RPMI8226 (cell line): ENCODE measurements at regions not wholly inside any gene's neighbourhood (a gene's known extent, or its start where the extent isn't known, plus 50 kb on each side); places are given as distances from the start of the nearest gene placed in this dataset.
A peak's percentile ranks its signal among the peaks of the same experiment; 100 is the strongest.
"Not testable (repeated sequence)": the region's sequence is repeated elsewhere in the genome, so short reads cannot be mapped to it uniquely, and the experiment has no call there.

Experiments used
- DNase-seq: peaks from one replicate; pipeline ENCODE4 v3.0.0-alpha.2; 2015

GRCh38 chrX:115912372-115912897 lies 258.1 kb upstream of the AGTR2 start:
- peak; percentile 30 for DNase-seq

GRCh38 chrX:115913575-115913974 lies 257.0 kb upstream of the AGTR2 start:
- no peak for DNase-seq

GRCh38 chrX:115915625-115916024 lies 254.9 kb upstream of the AGTR2 start:
- not testable (repeated sequence) for DNase-seq

DNA sequence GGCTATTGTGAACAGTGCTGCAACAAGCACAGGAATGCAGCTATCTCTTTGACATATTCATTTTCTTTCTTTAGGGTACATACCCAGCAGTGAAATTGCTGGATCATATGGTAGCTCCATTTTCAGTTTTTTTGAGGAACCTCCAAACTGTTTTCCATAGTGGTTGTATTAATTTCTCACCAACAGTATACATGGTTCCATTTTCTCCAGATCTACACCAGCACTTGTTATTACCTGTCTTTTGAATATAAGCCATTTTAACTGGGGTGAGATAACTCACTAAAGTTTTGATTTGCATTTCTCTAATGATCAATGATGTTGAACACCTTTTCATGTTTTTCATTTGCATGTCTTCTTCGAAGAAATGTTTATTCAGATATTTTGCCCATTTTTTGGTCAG lies 241.1 kb upstream of the AGTR2 start:
- no peak for DNase-seq

DNA sequence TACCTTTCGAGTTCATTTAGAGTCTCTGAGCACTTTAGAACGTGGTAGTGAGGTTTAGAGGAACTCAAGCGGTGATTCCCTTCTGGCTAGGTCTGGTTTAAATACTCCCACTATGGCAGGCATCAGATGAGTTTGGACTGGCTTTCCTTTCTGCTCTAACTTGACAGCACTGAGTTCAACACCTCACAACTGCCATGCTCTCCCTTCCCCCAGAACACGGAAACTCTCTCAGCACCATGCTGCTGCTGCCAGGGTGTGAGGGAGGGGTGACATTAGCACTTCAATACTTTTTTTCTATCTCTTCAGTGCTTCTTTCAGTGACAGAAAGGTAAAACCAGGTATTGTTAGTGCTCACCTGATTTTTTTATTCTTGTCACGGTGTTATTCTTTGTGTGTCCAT lies 234.5 kb upstream of the AGTR2 start:
- no peak for DNase-seq

DNA sequence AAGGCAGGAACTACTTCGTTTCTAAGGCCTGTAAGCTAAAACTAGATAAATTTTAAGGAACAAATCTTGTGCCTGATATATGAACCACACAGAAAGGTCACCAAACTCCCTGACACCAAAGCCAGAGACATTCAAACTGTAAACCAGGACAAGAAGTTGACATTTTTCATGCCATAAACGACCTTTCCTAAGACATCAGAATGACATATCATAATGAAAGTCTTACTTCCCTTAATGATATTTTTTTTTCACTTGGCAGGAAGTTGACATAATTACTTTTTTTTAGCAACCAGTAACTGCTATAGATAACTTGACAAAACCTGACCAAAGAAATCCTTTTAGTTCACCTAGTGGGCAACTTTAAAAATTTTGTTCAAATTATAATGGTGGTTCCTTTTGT lies 231.5 kb upstream of the AGTR2 start:
- DNase-seq, result no peak

GRCh38 chrX:115939636-115940160 lies 230.8 kb upstream of the AGTR2 start:
- no peak for DNase-seq

DNA sequence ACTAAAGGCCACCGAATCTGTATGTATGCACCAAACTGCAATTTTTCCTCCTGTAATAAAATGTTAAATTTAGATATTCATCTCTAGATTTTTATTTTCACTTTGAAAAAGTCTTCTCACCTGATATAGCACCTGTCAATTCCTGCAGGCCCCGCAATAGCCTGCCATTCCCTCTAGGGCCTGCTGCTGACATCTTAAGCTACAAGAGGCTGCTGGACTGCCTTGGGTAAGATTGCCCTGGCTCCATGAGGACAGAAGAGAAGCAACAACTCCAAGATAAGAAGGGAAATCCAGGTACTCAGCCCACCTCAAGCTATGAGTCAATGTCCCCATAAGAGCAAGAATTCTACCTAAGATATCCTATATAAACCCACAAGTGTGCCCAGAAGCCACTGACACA lies 230.2 kb upstream of the AGTR2 start:
- peak; percentile 43 for DNase-seq

DNA sequence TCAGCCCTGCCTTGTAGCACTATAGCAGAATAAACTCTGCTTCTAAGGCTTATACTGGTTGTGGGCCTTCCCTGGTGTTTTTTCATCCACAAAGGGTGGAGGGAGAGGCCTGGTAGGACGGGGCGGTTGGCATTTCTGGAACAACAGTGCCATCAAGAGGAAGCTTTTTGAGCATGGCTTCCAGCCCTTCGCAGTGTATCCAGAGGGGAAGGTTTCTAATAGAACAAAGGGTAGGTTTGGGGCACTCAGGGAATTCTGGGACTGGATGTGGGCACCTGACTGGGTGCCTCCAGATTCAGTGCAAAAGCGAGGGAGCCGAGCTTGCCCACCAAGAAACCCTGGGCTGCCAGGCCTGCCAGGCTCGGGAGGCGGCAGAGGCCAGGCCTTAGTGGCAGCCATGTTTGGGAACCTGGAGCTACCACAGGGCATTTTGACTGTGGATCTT lies 229.6 kb upstream of the AGTR2 start:
- DNase-seq, result peak; percentile 91

- no peak for DNase-seq
These were observed 229.2 kb upstream of the AGTR2 start for GRCh38 chrX:115941388-115941787.

GRCh38 chrX:115946059-115946458 lies 224.5 kb upstream of the AGTR2 start:
- DNase-seq, result no peak

GRCh38 chrX:115948018-115948923 lies 222.3 kb upstream of the AGTR2 start:
- DNase-seq, result peak; percentile 48

GRCh38 chrX:115949900-115950822 lies 220.4 kb upstream of the AGTR2 start:
- peak; percentile 51 for DNase-seq

DNA sequence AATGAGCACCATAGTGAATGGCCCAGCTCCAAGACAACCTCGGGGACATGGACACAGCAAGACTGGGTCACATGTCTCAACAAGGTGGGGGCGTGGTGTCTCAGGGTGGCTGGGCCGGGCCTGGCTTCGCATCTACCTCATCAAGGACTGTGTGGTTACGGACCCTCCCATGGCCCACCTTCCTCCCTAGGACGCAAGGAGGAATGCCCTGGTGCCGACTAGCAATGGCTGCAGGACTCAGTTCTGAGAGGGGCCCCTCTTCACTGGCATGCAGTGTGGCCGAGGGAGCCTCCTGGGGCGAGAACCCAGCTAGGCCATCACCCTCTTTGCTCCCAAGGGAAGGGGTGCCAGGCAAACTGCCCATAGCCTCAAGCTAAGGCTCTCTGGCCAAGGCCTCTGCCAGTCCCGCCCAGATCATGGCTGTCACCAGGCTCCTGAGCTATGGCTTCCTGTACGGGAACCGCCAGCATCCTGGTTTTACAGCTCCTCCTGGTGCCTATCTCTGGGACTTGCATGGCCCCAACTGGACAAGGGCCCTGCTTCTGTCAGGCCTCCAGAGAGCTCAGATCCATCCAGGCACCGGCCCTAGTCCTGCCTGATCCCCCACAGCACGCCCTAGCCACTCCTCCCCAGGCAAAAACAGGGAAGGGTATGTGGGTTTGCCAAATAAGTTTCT lies 218.0 kb upstream of the AGTR2 start:
- no peak for DNase-seq

- DNase-seq, result peak; percentile 26
These were observed 212.6 kb upstream of the AGTR2 start for GRCh38 chrX:115957862-115958490.

DNA sequence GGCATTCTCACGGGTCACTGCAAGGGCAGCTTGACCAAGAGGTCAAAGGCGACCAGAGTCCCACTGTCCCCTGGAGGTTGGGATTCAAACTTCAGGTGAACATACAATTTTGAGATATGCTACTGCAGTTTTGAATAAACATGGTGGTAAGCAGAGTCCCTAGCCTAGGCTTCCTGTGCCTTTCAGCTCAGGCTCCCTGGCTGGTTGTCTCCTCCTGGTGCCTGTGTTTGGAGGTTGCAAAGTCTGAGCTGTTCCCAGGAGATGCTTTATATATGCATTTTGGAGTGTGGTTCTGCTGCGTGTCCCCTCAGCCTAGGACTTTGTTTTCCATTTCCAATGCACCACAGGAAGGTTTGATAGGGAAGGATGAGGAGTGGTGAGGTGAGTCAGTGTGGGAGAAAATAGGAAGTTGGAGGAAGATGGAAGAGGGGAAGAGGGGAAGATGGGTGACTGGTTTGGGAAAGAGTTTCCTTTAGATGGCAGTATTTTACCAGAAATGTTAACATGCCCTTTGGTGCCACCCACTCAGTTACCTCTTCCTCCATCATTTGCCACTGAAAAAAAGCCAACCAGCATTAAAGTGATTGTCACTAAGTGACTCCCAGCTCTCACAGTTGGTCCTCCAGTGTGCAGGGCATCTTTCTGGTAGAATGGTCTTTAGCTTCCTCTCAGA lies 211.7 kb upstream of the AGTR2 start:
- DNase-seq, result peak; percentile 6

DNA sequence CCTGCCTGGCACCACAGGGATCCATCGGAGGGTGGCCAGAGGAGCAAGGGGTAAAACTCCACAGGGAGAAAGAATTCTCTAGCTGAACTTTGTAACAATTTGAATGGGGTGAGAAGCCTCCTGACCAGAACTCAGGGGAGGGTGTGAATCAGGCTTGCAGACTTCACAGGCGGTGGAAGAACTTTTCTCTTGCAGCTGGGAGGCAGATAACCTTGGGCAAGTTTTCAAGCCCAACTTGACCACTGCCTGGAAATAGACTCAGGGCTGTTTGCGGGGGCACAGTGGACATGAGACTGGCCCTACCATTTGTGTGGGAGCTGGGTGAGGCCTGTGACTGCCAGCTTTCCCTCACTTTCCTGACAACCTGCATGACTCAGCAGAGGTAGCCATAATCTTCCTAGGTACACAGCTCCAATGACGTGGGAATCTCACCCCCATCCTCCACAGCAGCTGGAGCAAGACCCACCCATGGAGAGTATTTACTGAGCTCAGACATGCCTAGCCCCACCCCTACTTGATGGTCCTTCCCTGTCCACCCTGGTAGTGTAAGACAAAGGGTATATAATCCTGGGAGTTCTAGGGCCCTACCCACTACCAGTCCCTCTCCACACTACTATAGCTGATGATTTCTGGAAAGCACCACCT lies 210.0 kb upstream of the AGTR2 start:
- DNase-seq, result no peak

DNA sequence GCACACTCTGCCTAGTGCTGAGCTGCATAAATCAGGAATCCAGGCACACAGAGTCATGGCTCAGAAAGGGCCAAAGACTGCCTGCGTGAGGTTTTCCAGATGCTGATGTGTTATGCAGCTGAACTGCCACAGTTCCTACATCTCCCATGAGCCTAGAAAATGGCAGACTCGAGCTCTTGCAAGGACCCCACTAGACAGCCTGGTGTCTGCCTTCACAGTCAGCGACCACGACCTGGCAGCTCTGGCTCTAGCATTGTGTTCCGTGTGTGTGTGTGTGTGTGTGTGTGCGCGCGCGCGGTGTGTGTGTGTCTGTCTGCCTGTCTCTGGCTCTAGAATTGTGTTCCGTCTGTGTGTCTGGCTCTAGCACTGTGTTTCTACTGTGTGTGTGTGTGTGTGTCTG lies 203.6 kb upstream of the AGTR2 start:
- no peak for DNase-seq

- peak; percentile 11 for DNase-seq
These were observed 201.9 kb upstream of the AGTR2 start for GRCh38 chrX:115968436-115969252.

GRCh38 chrX:115970718-115971117 lies 199.8 kb upstream of the AGTR2 start:
- no peak for DNase-seq
